HL-60 (cell line): ENCODE measurements at regions not wholly inside any gene's neighbourhood (a gene's known extent, or its start where the extent isn't known, plus 50 kb on each side); places are given as distances from the start of the nearest gene placed in this dataset.

Experiments
- POLR2AphosphoS5 ChIP-seq: IDR thresholded peaks from 2 replicates; pipeline ENCODE4 v1.6.1; 2012; ENCODE audit warnings: low read depth
- REST ChIP-seq: IDR thresholded peaks from 2 replicates; pipeline ENCODE4 v1.6.1; 2012; ENCODE audit warnings: low read depth; ENCODE audit not compliant: insufficient replicate concordance
- SPI1 ChIP-seq: IDR thresholded peaks from 2 replicates; pipeline ENCODE4 v1.6.1; 2012; ENCODE audit warnings: low read depth, mild to moderate bottlenecking, borderline replicate concordance
- TF ChIP-seq, protein P1 (sequence below): IDR thresholded peaks from one replicate; pipeline ENCODE4 v1.5.1; 2011; ENCODE audit warnings: low read length, control low read depth, inconsistent platforms; ENCODE audit not compliant: insufficient read depth

GRCh38 chr20:17014217-17014616 is 212.6 kb upstream of the PCSK2 start:
- TF ChIP-seq, protein P1, sequence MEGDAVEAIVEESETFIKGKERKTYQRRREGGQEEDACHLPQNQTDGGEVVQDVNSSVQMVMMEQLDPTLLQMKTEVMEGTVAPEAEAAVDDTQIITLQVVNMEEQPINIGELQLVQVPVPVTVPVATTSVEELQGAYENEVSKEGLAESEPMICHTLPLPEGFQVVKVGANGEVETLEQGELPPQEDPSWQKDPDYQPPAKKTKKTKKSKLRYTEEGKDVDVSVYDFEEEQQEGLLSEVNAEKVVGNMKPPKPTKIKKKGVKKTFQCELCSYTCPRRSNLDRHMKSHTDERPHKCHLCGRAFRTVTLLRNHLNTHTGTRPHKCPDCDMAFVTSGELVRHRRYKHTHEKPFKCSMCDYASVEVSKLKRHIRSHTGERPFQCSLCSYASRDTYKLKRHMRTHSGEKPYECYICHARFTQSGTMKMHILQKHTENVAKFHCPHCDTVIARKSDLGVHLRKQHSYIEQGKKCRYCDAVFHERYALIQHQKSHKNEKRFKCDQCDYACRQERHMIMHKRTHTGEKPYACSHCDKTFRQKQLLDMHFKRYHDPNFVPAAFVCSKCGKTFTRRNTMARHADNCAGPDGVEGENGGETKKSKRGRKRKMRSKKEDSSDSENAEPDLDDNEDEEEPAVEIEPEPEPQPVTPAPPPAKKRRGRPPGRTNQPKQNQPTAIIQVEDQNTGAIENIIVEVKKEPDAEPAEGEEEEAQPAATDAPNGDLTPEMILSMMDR: no peak
- TF ChIP-seq SPI1: no peak
- no peak for TF ChIP-seq REST
- TF ChIP-seq POLR2AphosphoS5: no peak
